ENCODE measurements at regions not wholly inside any gene's neighbourhood (a gene's known extent, or its start where the extent isn't known, plus 50 kb on each side); places are given as distances from the start of the nearest gene placed in this dataset.

DNA sequence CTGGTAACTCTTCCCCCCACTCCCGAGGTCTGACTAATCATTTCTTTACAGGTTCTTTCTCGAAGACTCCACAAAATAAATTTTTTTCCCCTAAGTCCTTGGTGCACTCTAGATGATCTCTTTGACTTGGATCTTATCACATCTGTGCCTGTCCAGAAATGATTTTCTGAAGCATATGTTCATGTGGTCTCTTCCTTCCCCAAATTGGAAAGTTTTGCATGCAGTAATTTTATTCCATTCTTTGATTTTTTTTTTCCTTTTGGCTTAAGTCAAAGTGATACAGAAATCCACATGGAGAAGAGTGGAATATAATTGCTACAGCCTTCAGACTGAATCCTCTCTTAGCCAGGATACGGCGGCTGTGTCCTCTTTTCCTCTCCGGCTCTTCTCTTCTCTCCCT is 213.3 kb downstream of the BMP4 start:
- Histone ChIP-seq H3K27me3 (no peaks in the 10 kb centered on the region; the same call in 1 of the 2 replicates), H3K4me1 (no peaks in the 10 kb centered on the region), H3K4me3 (ENCODE audit: low read depth, low read length) (no peak overlapping the region), H3K9me3 (no peaks in the 10 kb centered on the region), H3K36me3 (no peaks in the 10 kb centered on the region)
- TF ChIP-seq CTCF (IDR thresholded peaks at IDR 0.05; ENCODE audit: low read depth, low read length), result no peak
- no peak for DNase-seq

- no peak for DNase-seq
- no peaks in the 10 kb centered on the region for H3K9me3 ChIP-seq
- H3K27me3 ChIP-seq, result no peaks in the 10 kb centered on the region; the same call in 1 of the 2 replicates
- H3K4me3 ChIP-seq (ENCODE audit: low read depth, low read length), result no peak overlapping the region
- H3K36me3 ChIP-seq, result no peaks in the 10 kb centered on the region
- H3K4me1 ChIP-seq, result no peaks in the 10 kb centered on the region
- no peak for TF ChIP-seq CTCF (IDR thresholded peaks at IDR 0.05; ENCODE audit: low read depth, low read length)
Measured at GRCh38 chr14:53742233-53742620, 214.4 kb downstream of the BMP4 start.

- DNase-seq, result no peak
Measured at GRCh38 chr14:53741479-53742232, 215.0 kb downstream of the BMP4 start.

GRCh38 chr14:53740570-53740969 is 216.1 kb downstream of the BMP4 start:
- no peak overlapping the region for H3K4me3 ChIP-seq (ENCODE audit: low read depth, low read length)
- H3K36me3 ChIP-seq, result no peaks in the 10 kb centered on the region
- no peaks in the 10 kb centered on the region for H3K4me1 ChIP-seq
- DNase-seq, result no peak
- no peaks in the 10 kb centered on the region for H3K9me3 ChIP-seq
- TF ChIP-seq CTCF (IDR thresholded peaks at IDR 0.05; ENCODE audit: low read depth, low read length), result no peak
- H3K27me3 ChIP-seq, result no peaks in the 10 kb centered on the region; the same call in 1 of the 2 replicates

More at GRCh38 chr14:53741479-53742232, 215.0 kb downstream of the BMP4 start:
- Histone ChIP-seq H3K36me3 (no peaks in the 10 kb centered on the region), H3K27me3 (no peaks in the 10 kb centered on the region; the same call in 1 of the 2 replicates), H3K9me3 (no peaks in the 10 kb centered on the region), H3K4me1 (no peaks in the 10 kb centered on the region), H3K4me3 (ENCODE audit: low read depth, low read length) (no peak overlapping the region)
- TF ChIP-seq CTCF (IDR thresholded peaks at IDR 0.05; ENCODE audit: low read depth, low read length), result no peak

GRCh38 chr14:53735916-53736315 is 220.7 kb downstream of the BMP4 start:
- Histone ChIP-seq H3K27me3 (no peaks in the 10 kb centered on the region; the same call in 1 of the 2 replicates), H3K4me1 (no peaks in the 10 kb centered on the region), H3K9me3 (no peaks in the 10 kb centered on the region), H3K4me3 (ENCODE audit: low read depth, low read length) (no peak overlapping the region), H3K36me3 (no peaks in the 10 kb centered on the region)
- DNase-seq, result no peak
- no peak for TF ChIP-seq CTCF (IDR thresholded peaks at IDR 0.05; ENCODE audit: low read depth, low read length)

- Histone ChIP-seq H3K9me3 (no peaks in the 10 kb centered on the region), H3K4me1 (no peaks in the 10 kb centered on the region), H3K4me3 (ENCODE audit: low read depth, low read length) (no peak overlapping the region), H3K27me3 (peaks cover 3% of the 10 kb centered on the region), H3K36me3 (no peaks in the 10 kb centered on the region)
- TF ChIP-seq CTCF (IDR thresholded peaks at IDR 0.05; ENCODE audit: low read depth, low read length), result no peak
- DNase-seq, result no peak
Measured at GRCh38 chr14:53723221-53723620, 233.4 kb downstream of the BMP4 start.

Data from BE2C (cell line).